ENCODE measurements at regions not wholly inside any gene's neighbourhood (a gene's known extent, or its start where the extent isn't known, plus 50 kb on each side); places are given as distances from the start of the nearest gene placed in this dataset.

- H3K27ac ChIP-seq: no peak overlapping the region
- TF ChIP-seq ZFX (IDR thresholded peaks at IDR 0.05; ENCODE audit: borderline replicate concordance): no peak
- TF ChIP-seq CTCF (IDR thresholded peaks at IDR 0.05): no peak
Observed at GRCh38 chr5:51990661-51991180, 607.5 kb downstream of the ISL1 start.

- TF ChIP-seq CTCF (IDR thresholded peaks at IDR 0.05) (no peak), ZFX (IDR thresholded peaks at IDR 0.05; ENCODE audit: borderline replicate concordance) (no peak)
Observed at GRCh38 chr5:51991940-51992339, 608.7 kb downstream of the ISL1 start.

GRCh38 chr5:51995773-51996306 lies 612.6 kb downstream of the ISL1 start:
- H3K27ac ChIP-seq: no peak overlapping the region
- no peak for TF ChIP-seq ZFX (IDR thresholded peaks at IDR 0.05; ENCODE audit: borderline replicate concordance)

More at GRCh38 chr5:51991940-51992339, 608.7 kb downstream of the ISL1 start:
- H3K27ac ChIP-seq: no peak overlapping the region

GRCh38 chr5:51996356-51996861 lies 613.2 kb downstream of the ISL1 start:
- H3K27ac ChIP-seq: no peak overlapping the region
- no peak for TF ChIP-seq ZFX (IDR thresholded peaks at IDR 0.05; ENCODE audit: borderline replicate concordance)
- TF ChIP-seq CTCF (IDR thresholded peaks at IDR 0.05): no peak

GRCh38 chr5:51997500-51997899 lies 614.3 kb downstream of the ISL1 start:
- TF ChIP-seq ZFX (IDR thresholded peaks at IDR 0.05; ENCODE audit: borderline replicate concordance): no peak
- TF ChIP-seq CTCF (IDR thresholded peaks at IDR 0.05): no peak

GRCh38 chr5:51997949-51998348 lies 614.7 kb downstream of the ISL1 start:
- TF ChIP-seq CTCF (IDR thresholded peaks at IDR 0.05): no peak
- no peak for TF ChIP-seq ZFX (IDR thresholded peaks at IDR 0.05; ENCODE audit: borderline replicate concordance)
- H3K27ac ChIP-seq: no peak overlapping the region

More at GRCh38 chr5:51997500-51997899, 614.3 kb downstream of the ISL1 start:
- no peak overlapping the region for H3K27ac ChIP-seq

- no peak overlapping the region for H3K27ac ChIP-seq
- TF ChIP-seq CTCF (IDR thresholded peaks at IDR 0.05) (peak; percentile 85), ZFX (IDR thresholded peaks at IDR 0.05; ENCODE audit: borderline replicate concordance) (no peak)
Observed at GRCh38 chr5:52007230-52007858, 624.1 kb downstream of the ISL1 start.
